WTC11 (cell line): ENCODE measurements at regions not wholly inside any gene's neighbourhood (a gene's known extent, or its start where the extent isn't known, plus 50 kb on each side); places are given as distances from the start of the nearest gene placed in this dataset.

ENCODE experiments used
- ETV6 ChIP-seq: sonication (generic); formaldehyde crosslinking; IDR thresholded peaks from 2 replicates; pipeline ENCODE4 v1.8.1; 2022; ENCODE audit warnings: mild to moderate bottlenecking, missing genetic modification reagents
- PRRX2 ChIP-seq: fragments of 250-450 bp; sonication (Bioruptor Pico); IDR thresholded peaks from 2 replicates; pipeline ENCODE4 v1.8.0; 2021; ENCODE audit warnings: mild to moderate bottlenecking
- RORB ChIP-seq: fragments of 250-450 bp; sonication (Bioruptor Pico); IDR thresholded peaks from 2 replicates; pipeline ENCODE4 v1.9.0; 2021; ENCODE audit warnings: mild to moderate bottlenecking
- ZNF138 ChIP-seq: sonication (generic); formaldehyde crosslinking; conservative IDR thresholded peaks from 2 replicates; pipeline ENCODE4 v1.8.1; 2022; ENCODE audit warnings: mild to moderate bottlenecking, moderate library complexity, missing genetic modification reagents
- ZNF232 ChIP-seq: sonication (generic); formaldehyde crosslinking; IDR thresholded peaks from 2 replicates; pipeline ENCODE4 v1.8.0; 2022; ENCODE audit warnings: mild to moderate bottlenecking, missing genetic modification reagents
- TF ChIP-seq, protein P1 (sequence below): fragments of 200-600 bp; IDR thresholded peaks from 2 replicates; pipeline ENCODE4 v1.8.0; 2022; ENCODE audit warnings: antibody characterized with exemption
- TF ChIP-seq, protein P2 (sequence below): sonication (generic); formaldehyde crosslinking; IDR thresholded peaks from 2 replicates; pipeline ENCODE4 v1.8.0; 2022; ENCODE audit warnings: mild to moderate bottlenecking, missing genetic modification reagents
- TF ChIP-seq, protein P3 (sequence below): sonication (generic); formaldehyde crosslinking; IDR thresholded peaks from 2 replicates; pipeline ENCODE4 v1.8.1; 2023; ENCODE audit warnings: mild to moderate bottlenecking, missing genetic modification reagents, moderate library complexity
- TF ChIP-seq, protein P4 (sequence below): sonication (generic); formaldehyde crosslinking; IDR thresholded peaks from 2 replicates; pipeline ENCODE4 v1.8.1; 2022; ENCODE audit warnings: low read depth, mild to moderate bottlenecking, moderate library complexity, missing genetic modification reagents, borderline replicate concordance

DNA sequence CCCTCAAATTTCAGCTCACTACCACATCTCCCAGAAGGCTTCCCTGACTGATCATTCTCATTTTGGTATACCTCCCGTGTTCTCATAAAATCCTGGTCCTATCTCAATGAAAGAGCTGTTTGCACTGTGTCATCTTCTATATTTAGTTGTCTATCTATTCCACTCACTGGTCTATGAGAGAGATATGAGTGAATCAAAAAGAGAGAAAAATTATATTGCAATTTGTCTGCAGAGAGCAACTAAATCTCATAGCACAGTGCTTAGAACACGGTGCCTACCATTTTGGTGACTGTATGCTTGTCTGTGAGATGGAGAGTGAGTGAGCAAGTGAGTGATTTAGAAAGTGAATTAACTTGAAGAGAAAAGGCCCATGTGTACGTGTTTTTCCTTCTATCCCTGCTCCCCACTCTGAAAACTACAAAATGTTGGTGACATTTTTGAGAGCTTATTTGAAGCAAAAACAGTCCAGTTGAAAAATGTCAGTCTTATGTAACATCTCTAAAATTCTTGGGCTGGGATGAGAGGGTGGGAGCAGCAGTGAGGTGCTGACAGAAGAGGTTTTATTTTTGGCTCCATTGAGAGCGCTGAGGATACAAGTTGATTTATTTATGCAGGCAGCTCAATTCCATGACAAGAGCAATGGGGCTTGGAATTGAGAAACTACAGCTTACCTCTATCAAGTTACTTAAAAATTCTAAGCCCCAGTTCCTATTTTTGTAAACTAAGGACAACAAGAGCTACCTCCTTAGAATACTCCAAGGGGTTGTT, 373.5 kb upstream of the CHST9 start:
- no peak for TF ChIP-seq ZNF138 (CRISPR knock-in tag)
- TF ChIP-seq ZNF232 (CRISPR knock-in tag): no peak
- TF ChIP-seq, protein P1, sequence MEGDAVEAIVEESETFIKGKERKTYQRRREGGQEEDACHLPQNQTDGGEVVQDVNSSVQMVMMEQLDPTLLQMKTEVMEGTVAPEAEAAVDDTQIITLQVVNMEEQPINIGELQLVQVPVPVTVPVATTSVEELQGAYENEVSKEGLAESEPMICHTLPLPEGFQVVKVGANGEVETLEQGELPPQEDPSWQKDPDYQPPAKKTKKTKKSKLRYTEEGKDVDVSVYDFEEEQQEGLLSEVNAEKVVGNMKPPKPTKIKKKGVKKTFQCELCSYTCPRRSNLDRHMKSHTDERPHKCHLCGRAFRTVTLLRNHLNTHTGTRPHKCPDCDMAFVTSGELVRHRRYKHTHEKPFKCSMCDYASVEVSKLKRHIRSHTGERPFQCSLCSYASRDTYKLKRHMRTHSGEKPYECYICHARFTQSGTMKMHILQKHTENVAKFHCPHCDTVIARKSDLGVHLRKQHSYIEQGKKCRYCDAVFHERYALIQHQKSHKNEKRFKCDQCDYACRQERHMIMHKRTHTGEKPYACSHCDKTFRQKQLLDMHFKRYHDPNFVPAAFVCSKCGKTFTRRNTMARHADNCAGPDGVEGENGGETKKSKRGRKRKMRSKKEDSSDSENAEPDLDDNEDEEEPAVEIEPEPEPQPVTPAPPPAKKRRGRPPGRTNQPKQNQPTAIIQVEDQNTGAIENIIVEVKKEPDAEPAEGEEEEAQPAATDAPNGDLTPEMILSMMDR: no peak
- TF ChIP-seq RORB: no peak
- TF ChIP-seq, protein P2, sequence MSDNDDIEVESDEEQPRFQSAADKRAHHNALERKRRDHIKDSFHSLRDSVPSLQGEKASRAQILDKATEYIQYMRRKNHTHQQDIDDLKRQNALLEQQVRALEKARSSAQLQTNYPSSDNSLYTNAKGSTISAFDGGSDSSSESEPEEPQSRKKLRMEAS (CRISPR knock-in tag): no peak
- no peak for TF ChIP-seq ETV6 (CRISPR knock-in tag)
- TF ChIP-seq, protein P3, sequence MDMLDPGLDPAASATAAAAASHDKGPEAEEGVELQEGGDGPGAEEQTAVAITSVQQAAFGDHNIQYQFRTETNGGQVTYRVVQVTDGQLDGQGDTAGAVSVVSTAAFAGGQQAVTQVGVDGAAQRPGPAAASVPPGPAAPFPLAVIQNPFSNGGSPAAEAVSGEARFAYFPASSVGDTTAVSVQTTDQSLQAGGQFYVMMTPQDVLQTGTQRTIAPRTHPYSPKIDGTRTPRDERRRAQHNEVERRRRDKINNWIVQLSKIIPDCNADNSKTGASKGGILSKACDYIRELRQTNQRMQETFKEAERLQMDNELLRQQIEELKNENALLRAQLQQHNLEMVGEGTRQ: no peak
- no peak for TF ChIP-seq PRRX2 (CRISPR knock-in tag)
- TF ChIP-seq, protein P4, sequence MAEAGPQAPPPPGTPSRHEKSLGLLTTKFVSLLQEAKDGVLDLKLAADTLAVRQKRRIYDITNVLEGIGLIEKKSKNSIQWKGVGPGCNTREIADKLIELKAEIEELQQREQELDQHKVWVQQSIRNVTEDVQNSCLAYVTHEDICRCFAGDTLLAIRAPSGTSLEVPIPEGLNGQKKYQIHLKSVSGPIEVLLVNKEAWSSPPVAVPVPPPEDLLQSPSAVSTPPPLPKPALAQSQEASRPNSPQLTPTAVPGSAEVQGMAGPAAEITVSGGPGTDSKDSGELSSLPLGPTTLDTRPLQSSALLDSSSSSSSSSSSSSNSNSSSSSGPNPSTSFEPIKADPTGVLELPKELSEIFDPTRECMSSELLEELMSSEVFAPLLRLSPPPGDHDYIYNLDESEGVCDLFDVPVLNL (CRISPR knock-in tag): no peak
